Neural cell (in vitro differentiated cells): ENCODE measurements at regions not wholly inside any gene's neighbourhood (a gene's known extent, or its start where the extent isn't known, plus 50 kb on each side); places are given as distances from the start of the nearest gene placed in this dataset.

Experiments
- H2AFZ ChIP-seq: fragments of 200-600, 300-800 bp; sonication (generic), shearing (Covaris generic); 2 replicates; pipeline ENCODE4 v1.6.0; 2014; ENCODE audit warnings: low read depth, mild to moderate bottlenecking, antibody characterized with exemption, low read length, moderate library complexity
- H3F3A ChIP-seq: fragments of 200-600 bp; shearing (Covaris generic); 2 replicates; pipeline ENCODE4 v1.6.1; 2016; ENCODE audit warnings: mild to moderate bottlenecking, moderate library complexity, mixed read lengths, antibody characterized with exemption, low read length; ENCODE audit not compliant: insufficient read depth, poor library complexity, severe bottlenecking
- H3K27ac ChIP-seq: fragments of 200-600, 300-800 bp; sonication (generic), shearing (Covaris generic); 2 replicates; pipeline ENCODE4 v1.5.1; 2014; ENCODE audit warnings: mild to moderate bottlenecking, low read length, moderate library complexity
- H3K27me3 ChIP-seq: fragments of 300-800, 200-600 bp; sonication (generic), shearing (Covaris generic); 2 replicates; pipeline ENCODE4 v1.6.0; 2014; ENCODE audit warnings: mild to moderate bottlenecking, low read depth, low read length, moderate library complexity; ENCODE audit not compliant: insufficient read depth
- H3K36me3 ChIP-seq: fragments of 300-800, 200-600 bp; sonication (generic), shearing (Covaris generic); 2 replicates; pipeline ENCODE4 v1.5.1; 2014; ENCODE audit warnings: mild to moderate bottlenecking, antibody characterized with exemption, low read length, moderate library complexity; ENCODE audit not compliant: insufficient read depth
- H3K4me2 ChIP-seq: fragments of 300-800, 200-600 bp; sonication (generic), shearing (Covaris generic); 2 replicates; pipeline ENCODE4 v1.6.0; 2014; ENCODE audit warnings: mild to moderate bottlenecking, low read length
- H3K4me3 ChIP-seq: fragments of 300-800, 200-600 bp; sonication (generic), shearing (Covaris generic); 2 replicates; pipeline ENCODE4 v1.5.1; 2014; ENCODE audit warnings: mild to moderate bottlenecking, low read length, moderate library complexity
- H3K79me2 ChIP-seq: fragments of 200-600 bp; shearing (Covaris generic); replicated peaks from 2 replicates; pipeline ENCODE4 v1.6.0; 2014; ENCODE audit warnings: mild to moderate bottlenecking, low read length, moderate library complexity; ENCODE audit not compliant: insufficient read depth
- H3K9ac ChIP-seq: fragments of 300-800, 200-600 bp; sonication (generic), shearing (Covaris generic); 2 replicates; pipeline ENCODE4 v1.6.1; 2016; ENCODE audit warnings: mild to moderate bottlenecking, low read length, mixed read lengths
- H3K9me2 ChIP-seq: fragments of 200-600 bp; shearing (Covaris generic); 2 replicates; pipeline ENCODE4 v1.6.1; 2016; ENCODE audit warnings: mild to moderate bottlenecking, low read length, mixed read lengths; ENCODE audit not compliant: insufficient read depth
- H3K9me3 ChIP-seq: fragments of 200-600, 300-800 bp; sonication (generic), shearing (Covaris generic); 2 replicates; pipeline ENCODE4 v1.6.1; 2016; ENCODE audit warnings: mild to moderate bottlenecking, mixed run types, low read length, moderate library complexity, mixed read lengths
- H4K20me1 ChIP-seq: fragments of 200-600 bp; shearing (Covaris generic); 2 replicates; pipeline ENCODE4 v1.6.1; 2016; ENCODE audit warnings: mild to moderate bottlenecking, mixed run types; ENCODE audit not compliant: insufficient read depth
- EP300 ChIP-seq: fragments of 450-650 bp; conservative IDR thresholded peaks from 2 replicates; pipeline ENCODE4 v1.6.1; 2014; ENCODE audit warnings: antibody characterized with exemption, mild to moderate bottlenecking, moderate library complexity; ENCODE audit not compliant: poor library complexity, severe bottlenecking
- EZH2 ChIP-seq: fragments of 200-600, 300-800 bp; shearing (Covaris generic), sonication (generic); IDR thresholded peaks from 2 replicates; pipeline ENCODE4 v1.6.1; 2014; ENCODE audit warnings: antibody characterized with exemption, low read length, borderline replicate concordance, mild to moderate bottlenecking; ENCODE audit not compliant: insufficient read depth, poor library complexity, severe bottlenecking
- MXI1 ChIP-seq: fragments of 450-650 bp; conservative IDR thresholded peaks from 2 replicates; pipeline ENCODE4 v1.6.1; 2014; ENCODE audit warnings: antibody characterized with exemption, mild to moderate bottlenecking; ENCODE audit not compliant: poor library complexity, severe bottlenecking
- POLR2AphosphoS5 ChIP-seq: IDR thresholded peaks from 2 replicates; pipeline ENCODE4 v1.6.1; 2012
- RAD21 ChIP-seq: fragments of 450-650 bp; conservative IDR thresholded peaks from 2 replicates; pipeline ENCODE4 v1.6.1; 2014; ENCODE audit warnings: antibody characterized with exemption, mild to moderate bottlenecking, moderate library complexity
- SMC3 ChIP-seq: fragments of 450-650 bp; conservative IDR thresholded peaks from 2 replicates; pipeline ENCODE4 v1.6.1; 2014; ENCODE audit warnings: antibody characterized with exemption, mild to moderate bottlenecking, moderate library complexity; ENCODE audit not compliant: poor library complexity
- TAF1 ChIP-seq: IDR thresholded peaks from 2 replicates; pipeline ENCODE4 v1.6.1; 2012; ENCODE audit warnings: low read depth
- TF ChIP-seq, protein P1 (sequence below): IDR thresholded peaks from 2 replicates; pipeline ENCODE4 v1.6.1; 2012; ENCODE audit warnings: borderline replicate concordance
- TF ChIP-seq, protein P2 (sequence below): fragments of 450-650 bp; IDR thresholded peaks from 2 replicates; pipeline ENCODE4 v1.5.1; 2014; ENCODE audit warnings: antibody characterized with exemption, mild to moderate bottlenecking, moderate library complexity; ENCODE audit not compliant: poor library complexity, severe bottlenecking

DNA sequence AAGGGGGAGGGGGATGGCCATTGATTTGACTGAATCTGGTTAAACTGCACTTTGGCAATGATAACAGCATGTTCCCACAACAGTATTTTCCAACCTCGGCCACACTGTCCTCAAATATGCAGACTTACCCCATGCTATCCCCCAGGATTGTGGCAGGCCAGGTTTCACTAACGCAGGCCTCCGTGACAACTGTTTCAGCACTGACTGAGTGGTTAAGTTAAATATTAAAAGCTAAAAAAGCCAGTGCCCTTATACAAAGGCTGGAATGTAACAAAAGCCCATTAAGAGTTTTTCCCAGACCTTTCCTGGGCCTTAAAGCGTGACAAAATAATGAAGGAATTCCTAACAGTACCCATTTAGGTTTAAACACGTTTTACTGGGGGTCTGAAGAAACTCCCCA is 202.9 kb downstream of the USP25 start:
- Histone ChIP-seq H3K9me2 (no peaks in the 10 kb centered on the region), H3K79me2 (no peaks in the 10 kb centered on the region), H3K36me3 (no peaks in the 10 kb centered on the region), H2AFZ (no peak overlapping the region), H3K9ac (no peak overlapping the region), H4K20me1 (no peaks in the 10 kb centered on the region), H3F3A (no peaks in the 10 kb centered on the region), H3K9me3 (no peaks in the 10 kb centered on the region), H3K4me3 (no peak overlapping the region), H3K27me3 (no peaks in the 10 kb centered on the region), H3K4me2 (no peak overlapping the region), H3K27ac (no peak overlapping the region)
- TF ChIP-seq EZH2 (no peak), MXI1 (no peak), TAF1 (no peak), RAD21 (no peak), EP300 (no peak), SMC3 (no peak), POLR2AphosphoS5 (no peak)
- TF ChIP-seq, protein P1, sequence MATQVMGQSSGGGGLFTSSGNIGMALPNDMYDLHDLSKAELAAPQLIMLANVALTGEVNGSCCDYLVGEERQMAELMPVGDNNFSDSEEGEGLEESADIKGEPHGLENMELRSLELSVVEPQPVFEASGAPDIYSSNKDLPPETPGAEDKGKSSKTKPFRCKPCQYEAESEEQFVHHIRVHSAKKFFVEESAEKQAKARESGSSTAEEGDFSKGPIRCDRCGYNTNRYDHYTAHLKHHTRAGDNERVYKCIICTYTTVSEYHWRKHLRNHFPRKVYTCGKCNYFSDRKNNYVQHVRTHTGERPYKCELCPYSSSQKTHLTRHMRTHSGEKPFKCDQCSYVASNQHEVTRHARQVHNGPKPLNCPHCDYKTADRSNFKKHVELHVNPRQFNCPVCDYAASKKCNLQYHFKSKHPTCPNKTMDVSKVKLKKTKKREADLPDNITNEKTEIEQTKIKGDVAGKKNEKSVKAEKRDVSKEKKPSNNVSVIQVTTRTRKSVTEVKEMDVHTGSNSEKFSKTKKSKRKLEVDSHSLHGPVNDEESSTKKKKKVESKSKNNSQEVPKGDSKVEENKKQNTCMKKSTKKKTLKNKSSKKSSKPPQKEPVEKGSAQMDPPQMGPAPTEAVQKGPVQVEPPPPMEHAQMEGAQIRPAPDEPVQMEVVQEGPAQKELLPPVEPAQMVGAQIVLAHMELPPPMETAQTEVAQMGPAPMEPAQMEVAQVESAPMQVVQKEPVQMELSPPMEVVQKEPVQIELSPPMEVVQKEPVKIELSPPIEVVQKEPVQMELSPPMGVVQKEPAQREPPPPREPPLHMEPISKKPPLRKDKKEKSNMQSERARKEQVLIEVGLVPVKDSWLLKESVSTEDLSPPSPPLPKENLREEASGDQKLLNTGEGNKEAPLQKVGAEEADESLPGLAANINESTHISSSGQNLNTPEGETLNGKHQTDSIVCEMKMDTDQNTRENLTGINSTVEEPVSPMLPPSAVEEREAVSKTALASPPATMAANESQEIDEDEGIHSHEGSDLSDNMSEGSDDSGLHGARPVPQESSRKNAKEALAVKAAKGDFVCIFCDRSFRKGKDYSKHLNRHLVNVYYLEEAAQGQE = no peak
- TF ChIP-seq, protein P2, sequence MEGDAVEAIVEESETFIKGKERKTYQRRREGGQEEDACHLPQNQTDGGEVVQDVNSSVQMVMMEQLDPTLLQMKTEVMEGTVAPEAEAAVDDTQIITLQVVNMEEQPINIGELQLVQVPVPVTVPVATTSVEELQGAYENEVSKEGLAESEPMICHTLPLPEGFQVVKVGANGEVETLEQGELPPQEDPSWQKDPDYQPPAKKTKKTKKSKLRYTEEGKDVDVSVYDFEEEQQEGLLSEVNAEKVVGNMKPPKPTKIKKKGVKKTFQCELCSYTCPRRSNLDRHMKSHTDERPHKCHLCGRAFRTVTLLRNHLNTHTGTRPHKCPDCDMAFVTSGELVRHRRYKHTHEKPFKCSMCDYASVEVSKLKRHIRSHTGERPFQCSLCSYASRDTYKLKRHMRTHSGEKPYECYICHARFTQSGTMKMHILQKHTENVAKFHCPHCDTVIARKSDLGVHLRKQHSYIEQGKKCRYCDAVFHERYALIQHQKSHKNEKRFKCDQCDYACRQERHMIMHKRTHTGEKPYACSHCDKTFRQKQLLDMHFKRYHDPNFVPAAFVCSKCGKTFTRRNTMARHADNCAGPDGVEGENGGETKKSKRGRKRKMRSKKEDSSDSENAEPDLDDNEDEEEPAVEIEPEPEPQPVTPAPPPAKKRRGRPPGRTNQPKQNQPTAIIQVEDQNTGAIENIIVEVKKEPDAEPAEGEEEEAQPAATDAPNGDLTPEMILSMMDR = no peak

DNA sequence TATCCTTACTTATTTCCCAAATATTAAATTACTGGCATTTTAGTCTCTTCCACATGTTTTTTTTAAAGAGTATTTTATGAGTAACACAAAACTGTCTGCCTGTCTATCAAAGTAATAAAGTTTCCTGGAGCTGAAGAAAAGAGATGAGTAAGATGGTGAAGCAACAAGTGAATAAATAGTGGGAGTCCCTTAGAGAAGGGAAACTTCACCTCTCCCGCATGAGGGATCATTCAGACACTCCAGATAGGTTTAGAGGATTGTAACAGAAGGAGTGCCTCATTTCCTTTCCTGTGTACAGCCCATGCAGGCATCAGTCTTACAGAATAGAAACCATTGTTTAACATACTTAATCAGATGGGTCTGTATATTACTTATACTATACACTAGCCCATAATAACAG is 205.7 kb downstream of the USP25 start:
- no peak overlapping the region for H3K9ac ChIP-seq
- H2AFZ ChIP-seq = no peak overlapping the region
- no peak overlapping the region for H3K27ac ChIP-seq
- TF ChIP-seq RAD21 (no peak), TAF1 (no peak), POLR2AphosphoS5 (no peak), EP300 (no peak), EZH2 (no peak), MXI1 (no peak), SMC3 (no peak)
- TF ChIP-seq, protein P1 = no peak
- TF ChIP-seq, protein P2 = no peak
- no peak overlapping the region for H3K4me3 ChIP-seq
- no peak overlapping the region for H3K4me2 ChIP-seq
- no peaks in the 10 kb centered on the region for H3K36me3 ChIP-seq
- no peaks in the 10 kb centered on the region for H4K20me1 ChIP-seq
- no peaks in the 10 kb centered on the region for H3F3A ChIP-seq
- no peaks in the 10 kb centered on the region for H3K9me2 ChIP-seq
- H3K27me3 ChIP-seq = no peaks in the 10 kb centered on the region
- H3K79me2 ChIP-seq = no peaks in the 10 kb centered on the region
- H3K9me3 ChIP-seq = no peaks in the 10 kb centered on the region
